ENCODE measurements at regions not wholly inside any gene's neighbourhood (a gene's known extent, or its start where the extent isn't known, plus 50 kb on each side); places are given as distances from the start of the nearest gene placed in this dataset.

GRCh38 chr5:33146881-33147280 is 293.9 kb upstream of the TARS1 start:
- DNase-seq (ENCODE audit: low read depth) = no peak

DNA sequence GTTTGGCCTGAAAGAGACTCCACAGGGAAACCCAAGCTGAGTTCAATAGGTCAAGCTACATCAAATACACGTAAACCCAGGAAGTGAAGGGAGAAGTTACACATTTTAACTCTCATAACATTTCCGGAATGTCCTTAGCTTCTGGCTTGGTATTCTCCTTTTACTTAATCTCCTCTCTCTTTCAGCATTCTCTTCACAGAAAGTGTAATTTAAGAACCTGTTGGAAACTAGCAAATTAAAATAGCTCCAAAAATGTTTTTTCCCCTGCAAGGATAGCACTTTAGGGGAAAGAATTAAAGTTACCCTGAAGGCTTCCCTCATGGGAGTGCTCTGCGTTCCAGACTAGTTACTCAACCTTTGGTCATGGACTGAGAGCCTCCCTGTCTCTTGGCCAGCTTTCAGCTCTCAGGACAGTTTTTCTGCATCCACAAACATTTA is 292.7 kb upstream of the TARS1 start:
- DNase-seq (ENCODE audit: low read depth) = peak; percentile 48

- no peak for DNase-seq (ENCODE audit: low read depth)
Measured at GRCh38 chr5:33153372-33153771, 287.4 kb upstream of the TARS1 start.

- peak; percentile 10 for DNase-seq (ENCODE audit: low read depth)
Measured at GRCh38 chr5:33153831-33154230, 286.9 kb upstream of the TARS1 start.

DNA sequence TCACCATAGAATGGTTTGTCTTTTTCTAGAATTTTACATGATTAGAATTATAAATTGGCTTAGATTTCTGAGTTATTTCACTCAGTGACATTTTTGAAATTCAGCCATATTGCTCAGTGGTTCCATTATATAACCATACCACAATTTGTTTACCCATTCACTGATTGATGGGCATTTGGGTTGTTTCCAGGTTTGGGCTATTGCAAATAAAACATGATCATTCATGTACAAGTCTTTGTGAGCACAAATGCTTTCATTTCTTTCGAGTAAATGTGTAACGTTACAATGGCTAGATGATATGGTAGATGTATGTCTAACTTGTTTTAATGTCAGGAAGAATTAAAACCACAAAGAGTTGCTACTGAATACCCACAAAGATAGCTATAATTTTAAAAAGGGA is 279.9 kb upstream of the TARS1 start:
- DNase-seq (ENCODE audit: low read depth) = no peak

DNA sequence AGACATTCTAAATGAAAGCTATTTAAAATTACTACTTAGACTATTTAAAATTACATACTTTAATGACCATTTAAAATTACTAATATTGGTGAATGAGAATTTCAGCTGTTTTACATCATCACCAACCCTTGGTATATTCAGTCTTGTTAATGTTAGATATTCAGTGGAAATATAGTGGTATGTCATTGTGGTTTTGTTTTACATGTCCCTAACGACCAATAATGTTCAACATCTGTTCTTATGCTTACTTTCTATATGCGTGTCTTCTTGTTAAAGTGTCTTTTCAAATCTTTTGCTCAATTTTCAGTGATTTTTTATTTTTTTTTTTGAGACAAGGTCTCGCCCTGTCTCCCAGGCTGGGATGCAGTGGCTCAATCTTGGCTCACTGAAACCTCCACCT is 279.3 kb upstream of the TARS1 start:
- no peak for DNase-seq (ENCODE audit: low read depth)

GRCh38 chr5:33162057-33162456 is 278.7 kb upstream of the TARS1 start:
- DNase-seq (ENCODE audit: low read depth) = no peak

DNA sequence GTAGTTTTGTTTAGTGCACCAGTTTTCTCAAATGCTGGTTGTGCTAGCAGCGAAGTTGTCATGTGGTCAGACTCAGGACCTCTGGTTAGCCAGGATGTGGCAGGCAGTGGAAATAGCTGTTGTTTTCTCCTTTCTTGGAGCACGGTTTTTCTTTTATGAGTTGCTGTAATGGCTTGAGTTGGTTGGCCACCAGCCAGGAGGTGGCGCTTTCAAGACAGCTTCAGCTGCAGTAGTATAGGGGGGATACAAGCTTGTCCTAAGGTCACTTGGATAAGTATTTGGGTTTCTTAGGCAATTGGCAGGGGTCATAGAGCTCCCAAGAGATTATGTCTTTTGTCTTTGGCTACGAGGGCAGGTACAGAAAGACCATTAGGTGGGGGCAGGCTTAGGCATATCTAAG is 274.2 kb upstream of the TARS1 start:
- no peak for DNase-seq (ENCODE audit: low read depth)

- DNase-seq (ENCODE audit: low read depth) = no peak
Measured at GRCh38 chr5:33166948-33167347, 273.8 kb upstream of the TARS1 start.

GRCh38 chr5:33167541-33167940 is 273.2 kb upstream of the TARS1 start:
- DNase-seq (ENCODE audit: low read depth) = no peak

GRCh38 chr5:33170411-33170810 is 270.4 kb upstream of the TARS1 start:
- no peak for DNase-seq (ENCODE audit: low read depth)

DNA sequence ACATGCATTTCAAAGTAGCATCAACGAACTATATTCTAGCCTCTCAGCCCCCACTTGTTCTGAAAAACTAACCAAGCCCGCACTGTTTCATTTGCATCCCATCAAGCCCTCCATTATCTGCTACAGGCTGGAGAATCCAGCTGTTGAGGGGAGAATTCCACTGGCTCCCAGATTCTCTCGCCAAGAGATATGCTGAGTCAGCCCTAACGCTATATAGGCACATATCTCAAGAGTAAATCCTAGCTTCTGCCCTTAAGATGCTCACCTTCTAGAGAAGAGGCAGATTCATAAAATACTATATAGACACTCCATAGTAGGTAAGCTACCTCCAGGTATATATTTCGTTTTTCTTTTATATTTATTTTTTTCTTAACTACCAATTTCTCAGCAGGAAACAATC is 266.4 kb upstream of the TARS1 start:
- no peak for DNase-seq (ENCODE audit: low read depth)

GRCh38 chr5:33179301-33179700 is 261.5 kb upstream of the TARS1 start:
- DNase-seq (ENCODE audit: low read depth) = no peak

DNA sequence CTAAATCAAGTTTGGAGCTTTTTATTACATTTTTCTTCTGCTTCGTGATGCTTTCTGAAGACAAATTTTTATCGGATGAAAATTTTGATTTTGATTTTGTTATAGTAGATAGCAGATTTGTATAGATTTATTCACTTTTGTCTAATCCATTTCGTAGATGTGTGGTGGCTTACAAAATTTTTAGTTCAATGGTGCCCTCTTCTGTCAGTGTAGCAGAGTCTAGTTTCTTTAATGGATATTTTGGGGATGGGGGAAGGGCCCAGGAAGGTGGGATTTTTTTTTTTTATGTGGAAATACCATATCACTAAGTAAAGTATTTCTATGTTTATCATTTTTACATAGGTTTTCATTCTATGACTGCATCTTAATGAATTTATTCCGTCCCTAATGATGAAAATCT is 259.9 kb upstream of the TARS1 start:
- DNase-seq (ENCODE audit: low read depth) = peak; percentile 4

DNA sequence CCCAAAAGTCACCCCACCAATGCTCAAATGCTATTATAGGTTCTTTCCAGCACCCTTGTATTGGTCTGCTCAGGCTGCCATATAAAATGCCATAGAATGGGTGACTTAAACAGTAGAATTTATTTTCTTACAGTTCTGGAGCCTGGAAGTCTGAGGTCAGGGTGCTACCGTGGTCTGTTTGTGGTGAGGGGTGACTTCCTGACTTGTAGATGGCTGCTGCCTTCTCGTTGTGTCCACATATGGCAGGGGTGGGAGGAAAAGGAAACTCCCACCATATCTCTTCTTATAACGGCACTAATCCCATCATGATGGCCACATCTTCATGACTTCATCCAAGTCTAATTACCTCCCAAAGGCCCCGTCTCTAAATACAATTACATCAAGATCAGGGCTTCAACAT is 257.8 kb upstream of the TARS1 start:
- DNase-seq (ENCODE audit: low read depth) = no peak

GRCh38 chr5:33184367-33184766 is 256.4 kb upstream of the TARS1 start:
- DNase-seq (ENCODE audit: low read depth) = no peak

DNA sequence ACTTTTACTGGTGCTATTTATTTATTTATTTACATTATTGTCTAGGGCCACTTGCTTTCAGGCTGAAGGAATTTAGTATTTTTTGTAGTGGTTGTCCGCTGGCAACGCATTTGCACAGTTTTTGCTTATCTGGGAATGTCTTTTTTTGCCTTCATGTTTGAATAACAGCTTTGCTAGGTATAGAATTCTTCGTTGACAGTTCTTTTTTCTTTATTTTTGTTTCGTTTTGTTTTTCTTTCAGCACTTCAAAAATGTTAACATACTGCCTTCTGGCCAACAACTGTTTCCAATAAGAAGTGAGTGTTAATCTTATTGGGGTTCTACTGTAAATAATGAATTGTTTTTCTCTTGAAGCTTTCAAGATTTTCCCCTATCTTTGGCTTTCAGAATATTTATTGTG is 252.7 kb upstream of the TARS1 start:
- no peak for DNase-seq (ENCODE audit: low read depth)

DNA sequence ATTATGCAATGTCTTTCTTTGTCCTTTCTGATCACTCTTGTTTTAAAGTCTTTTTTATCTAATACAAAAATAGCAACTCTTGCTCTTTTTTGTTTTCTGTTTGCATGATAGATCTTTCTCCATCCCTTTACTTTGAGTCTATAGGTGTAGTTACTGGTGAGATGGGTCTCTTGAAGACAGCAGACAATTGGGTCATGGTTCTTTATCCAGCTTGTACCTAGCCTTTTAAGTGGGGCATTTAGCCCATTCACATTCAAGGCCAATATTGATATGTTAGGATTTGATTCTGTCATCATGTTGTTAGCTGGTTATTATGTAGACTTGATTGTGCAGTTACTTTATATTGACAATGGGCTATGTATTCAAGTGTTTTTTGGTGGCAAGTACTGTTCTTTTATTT is 245.9 kb upstream of the TARS1 start:
- DNase-seq (ENCODE audit: low read depth) = no peak

DNA sequence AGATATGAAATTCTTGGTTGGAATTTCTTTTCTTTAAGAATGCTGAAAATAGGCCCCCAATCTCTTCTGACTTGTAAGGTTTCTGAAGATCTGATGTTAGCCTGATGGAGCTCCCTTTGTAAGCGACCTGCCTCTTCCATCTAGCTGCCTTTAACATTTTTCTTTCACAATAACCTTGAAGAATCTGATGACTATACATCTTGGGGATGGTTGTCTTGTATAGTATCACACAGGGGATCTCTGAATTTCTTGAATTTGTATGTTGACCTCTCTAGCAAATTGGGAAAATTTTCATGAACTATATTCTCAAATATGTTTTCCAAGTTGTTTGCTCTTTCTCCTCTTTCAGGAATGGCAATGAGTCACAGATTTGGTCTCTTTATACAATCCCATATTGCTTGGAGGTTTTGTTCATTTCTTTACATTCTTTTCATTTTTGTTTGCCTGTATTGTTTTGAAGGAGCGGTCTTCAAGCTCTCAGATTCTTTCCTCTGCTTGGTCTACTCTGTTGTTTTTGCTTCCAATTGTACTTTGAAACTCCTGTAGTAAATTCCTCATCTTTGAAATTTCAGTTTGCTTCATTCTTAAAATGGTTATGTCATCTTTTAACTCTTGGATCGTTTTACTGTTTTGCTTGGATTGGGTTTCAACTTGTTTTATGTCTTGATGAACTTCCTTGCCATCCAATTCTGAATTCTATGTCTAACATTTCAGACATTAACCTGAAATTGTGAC is 245.2 kb upstream of the TARS1 start:
- DNase-seq (ENCODE audit: low read depth) = no peak

- DNase-seq (ENCODE audit: low read depth) = no peak
Measured at GRCh38 chr5:33198836-33199235, 241.9 kb upstream of the TARS1 start.

DNA sequence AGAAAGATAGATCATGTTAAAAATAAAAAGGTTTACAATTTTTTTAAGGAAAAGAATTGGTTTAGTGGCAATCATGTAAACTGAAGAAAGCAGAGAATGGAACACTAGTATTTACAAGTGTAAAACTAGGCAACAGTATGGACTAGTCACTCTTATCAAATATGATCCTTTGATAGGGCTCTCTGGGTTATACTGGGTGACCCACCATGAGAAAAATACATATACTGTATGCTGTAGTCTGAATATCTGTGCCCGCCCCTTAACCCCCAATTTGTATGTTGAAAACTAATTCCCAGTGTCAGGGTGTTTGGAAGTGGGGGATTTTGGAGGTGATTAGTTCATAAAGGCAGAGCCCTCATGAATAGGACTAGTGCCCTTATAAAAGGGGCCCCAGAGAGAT is 236.8 kb upstream of the TARS1 start:
- no peak for DNase-seq (ENCODE audit: low read depth)

GRCh38 chr5:33205079-33205478 is 235.7 kb upstream of the TARS1 start:
- no peak for DNase-seq (ENCODE audit: low read depth)

GRCh38 chr5:33205727-33206410 is 234.9 kb upstream of the TARS1 start:
- DNase-seq (ENCODE audit: low read depth) = no peak
